Uterus (tissue), 3 donors: ENCODE measurements at regions not wholly inside any gene's neighbourhood (a gene's known extent, or its start where the extent isn't known, plus 50 kb on each side); places are given as distances from the start of the nearest gene placed in this dataset.

Experiments
- DNase-seq, 2 donors: peaks; one replicate each; pipeline ENCODE4 v3.0.0-alpha.2; 2019 to 2020
- H3K27ac ChIP-seq, 2 donors: fragments of 200-600 bp; sonication (generic); 1 replicate in 1 of 2; 2 replicates in 1 of 2; pipeline ENCODE4 v1.5.1; 2016 to 2018
- H3K27me3 ChIP-seq, 2 donors: fragments of 200-600 bp; sonication (generic); one replicate each; pipeline ENCODE4 v1.5.1; 2018 to 2019; ENCODE audit warnings: control low read depth in 1 of 2
- H3K36me3 ChIP-seq, 2 donors: fragments of 200-600 bp; sonication (generic); one replicate each; pipeline ENCODE4 v1.5.1; 2019; ENCODE audit warnings: control low read depth in 1 of 2
- H3K4me1 ChIP-seq, 2 donors: fragments of 200-600 bp; sonication (generic); one replicate each; pipeline ENCODE4 v1.5.1; 2018 to 2019; ENCODE audit warnings: control low read depth in 1 of 2
- H3K4me3 ChIP-seq, 2 donors: fragments of 200-600 bp; sonication (generic); 1 replicate in 1 of 2; 2 replicates in 1 of 2; pipeline ENCODE4 v1.5.1; 2018 to 2019; ENCODE audit warnings: mild to moderate bottlenecking in 1 of 2
- H3K9me3 ChIP-seq, 2 donors: fragments of 200-600 bp; sonication (generic); one replicate each; pipeline ENCODE4 v1.5.1; 2019; ENCODE audit warnings: control low read depth in 1 of 2
- CTCF ChIP-seq, 4 experiments: fragments of 200-600 bp in 2 of 4; fragments of 450-650 bp in 2 of 4; sonication (generic) in 2 of 4; IDR thresholded peaks; one replicate each; pipeline ENCODE4 v1.5.1; 2016 to 2019; ENCODE audit warnings: antibody characterized with exemption in 4 of 4, mild to moderate bottlenecking in 2 of 4, moderate library complexity in 1 of 4
- POLR2A ChIP-seq, 2 donors: fragments of 450-650 bp; IDR thresholded peaks; one replicate each; pipeline ENCODE4 v1.6.1; 2016; ENCODE audit warnings: antibody characterized with exemption in 2 of 2, mild to moderate bottlenecking in 1 of 2, moderate library complexity in 1 of 2
- intact Hi-C: fragments of 100-400 bp; cut with DNase I; formaldehyde crosslinking; loops from one replicate; pipeline ENCODE4 v1.15.1; 2023; ENCODE audit warnings: low total_unique reads
- donor health status: DM: yes; HTN: yes; CAD: no.

- Histone ChIP-seq H3K4me3 (no peak overlapping the region), H3K9me3 (no peaks in the 10 kb centered on the region), H3K4me1 (no peaks in the 10 kb centered on the region), H3K27ac (no peak overlapping the region), H3K27me3 (no peaks in the 10 kb centered on the region), H3K36me3 (no peaks in the 10 kb centered on the region)
- intact Hi-C loops: no loop called here
- no peak for DNase-seq
- TF ChIP-seq POLR2A (IDR thresholded peaks at IDR 0.05): no peak
- no peak for TF ChIP-seq CTCF (IDR thresholded peaks at IDR 0.05)
Measured at GRCh38 chr4:127219232-127219631, 413.5 kb upstream of the INTU start.

- no peaks in the 10 kb centered on the region for H3K4me1 ChIP-seq
- H3K27ac ChIP-seq: no peak overlapping the region
- intact Hi-C loops: no loop called here
- TF ChIP-seq POLR2A (IDR thresholded peaks at IDR 0.05) (no peak), CTCF (IDR thresholded peaks at IDR 0.05) (no peak)
- no peaks in the 10 kb centered on the region for H3K9me3 ChIP-seq
- H3K4me3 ChIP-seq: no peak overlapping the region
- DNase-seq: no peak
- no peaks in the 10 kb centered on the region for H3K27me3 ChIP-seq
- H3K36me3 ChIP-seq: no peaks in the 10 kb centered on the region
Measured at GRCh38 chr4:127224556-127224955, 408.2 kb upstream of the INTU start.

- intact Hi-C loops: no loop called here
- Histone ChIP-seq H3K36me3 (no peaks in the 10 kb centered on the region), H3K27ac (no peak overlapping the region), H3K9me3 (no peaks in the 10 kb centered on the region), H3K27me3 (no peaks in the 10 kb centered on the region), H3K4me1 (no peaks in the 10 kb centered on the region), H3K4me3 (no peak overlapping the region)
- DNase-seq: no peak
- TF ChIP-seq POLR2A (IDR thresholded peaks at IDR 0.05) (no peak), CTCF (IDR thresholded peaks at IDR 0.05) (no peak)
Measured at GRCh38 chr4:127229855-127230608, 402.7 kb upstream of the INTU start.

- H3K4me1 ChIP-seq: no peaks in the 10 kb centered on the region
- H3K27me3 ChIP-seq: no peaks in the 10 kb centered on the region
- DNase-seq: no peak
- no peak overlapping the region for H3K27ac ChIP-seq
- no peaks in the 10 kb centered on the region for H3K36me3 ChIP-seq
- TF ChIP-seq CTCF (IDR thresholded peaks at IDR 0.05): no peak
- no peak for TF ChIP-seq POLR2A (IDR thresholded peaks at IDR 0.05)
- no peaks in the 10 kb centered on the region for H3K9me3 ChIP-seq
- no peak overlapping the region for H3K4me3 ChIP-seq
- intact Hi-C loops: no loop called here
Measured at GRCh38 chr4:127236889-127237288, 395.9 kb upstream of the INTU start.

- Histone ChIP-seq H3K9me3 (no peaks in the 10 kb centered on the region), H3K27ac (no peak overlapping the region), H3K4me3 (no peak overlapping the region), H3K4me1 (no peaks in the 10 kb centered on the region), H3K36me3 (no peaks in the 10 kb centered on the region), H3K27me3 (no peaks in the 10 kb centered on the region)
- TF ChIP-seq POLR2A (IDR thresholded peaks at IDR 0.05) (no peak), CTCF (IDR thresholded peaks at IDR 0.05) (no peak)
- intact Hi-C loops: no loop called here
- DNase-seq: no peak
Measured at GRCh38 chr4:127237581-127237980, 395.2 kb upstream of the INTU start.
